GM21723 (cell line): ENCODE measurements at regions not wholly inside any gene's neighbourhood (a gene's known extent, or its start where the extent isn't known, plus 50 kb on each side); places are given as distances from the start of the nearest gene placed in this dataset.
A peak's percentile ranks its signal among the peaks of the same experiment; 100 is the strongest.

Experiments
- ATAC-seq: cut with Tn5 transposase; IDR thresholded peaks from one replicate; pipeline ENCODE4 v1.9.1; 2021; ENCODE audit warnings: mild to moderate bottlenecking, moderate library complexity; ENCODE audit not compliant: unreplicated experiment

DNA sequence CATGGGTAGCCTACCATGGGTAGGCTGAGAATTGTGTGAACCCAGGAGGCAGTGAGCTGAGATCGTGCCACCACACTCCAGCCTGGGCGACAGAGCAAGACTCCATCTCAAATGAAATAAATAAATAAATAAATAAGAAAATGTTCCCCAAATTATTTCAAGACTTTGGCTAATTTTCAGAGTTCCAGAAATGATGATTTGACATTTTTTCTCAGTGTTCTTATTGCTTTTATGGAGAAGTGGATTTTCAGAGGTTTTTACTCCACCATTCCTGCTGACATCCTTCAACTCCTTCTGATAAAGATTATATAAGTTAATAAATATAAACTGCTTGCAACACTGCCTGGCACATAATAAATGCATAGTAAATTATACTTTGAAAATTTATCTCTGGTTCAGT, 80.4 kb upstream of the PRKCQ start:
- ATAC-seq: no peak

DNA sequence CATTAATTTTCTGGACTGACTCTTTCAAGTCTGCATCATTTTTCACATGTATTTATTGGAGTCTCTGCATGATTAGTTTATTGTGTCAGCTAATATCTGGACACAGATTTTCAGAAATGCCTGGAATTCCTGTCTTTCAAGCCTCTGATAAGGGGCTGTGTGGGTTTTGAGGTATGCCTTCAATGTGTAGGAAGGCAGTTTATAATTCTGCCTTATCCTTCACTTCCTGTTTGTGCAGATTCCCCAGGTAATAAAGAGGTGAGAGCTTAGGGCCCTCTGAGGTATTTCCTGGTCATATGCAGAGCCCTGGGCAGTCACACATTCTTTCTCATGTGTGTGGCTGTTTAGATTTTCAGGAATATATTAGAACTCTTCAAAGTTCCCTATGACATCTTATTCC, 79.4 kb upstream of the PRKCQ start:
- ATAC-seq: no peak

DNA sequence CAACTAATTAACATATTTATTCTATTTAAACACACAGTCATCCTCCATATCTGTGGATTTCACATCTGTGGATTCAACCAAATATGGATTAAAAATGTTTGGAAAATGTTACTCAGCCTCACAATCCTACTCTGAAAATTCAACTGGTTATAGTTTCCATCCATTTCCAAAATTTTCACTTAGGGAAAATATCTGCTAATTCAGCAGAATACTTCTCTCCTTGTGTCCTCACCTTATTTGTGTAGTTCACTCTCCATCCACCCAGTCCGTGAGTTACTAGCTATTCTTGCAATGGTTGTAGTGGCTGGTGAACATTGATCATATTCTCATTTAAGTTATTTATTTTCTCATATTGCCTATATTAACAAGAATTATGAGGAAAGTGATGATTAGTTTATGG, 77.6 kb upstream of the PRKCQ start:
- no peak for ATAC-seq

DNA sequence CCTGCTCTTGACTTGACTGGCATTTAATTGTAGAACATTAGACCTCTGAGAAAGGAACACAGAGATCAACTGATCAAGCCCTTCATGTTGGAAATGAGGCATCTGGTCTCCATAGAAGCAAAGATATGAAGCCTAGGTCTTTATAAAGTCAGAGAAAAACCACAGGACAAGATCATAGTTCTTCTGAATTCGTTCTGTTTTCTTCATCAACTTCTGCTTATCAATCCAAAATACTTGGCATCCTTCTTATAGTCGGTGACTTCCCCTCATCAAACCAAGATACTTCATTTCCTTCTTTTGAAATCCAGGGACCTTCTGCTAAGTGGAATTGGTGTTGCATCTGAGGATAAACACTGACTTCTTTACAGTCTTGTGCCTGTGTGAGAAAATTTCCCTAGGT, 77.1 kb upstream of the PRKCQ start:
- ATAC-seq: no peak

DNA sequence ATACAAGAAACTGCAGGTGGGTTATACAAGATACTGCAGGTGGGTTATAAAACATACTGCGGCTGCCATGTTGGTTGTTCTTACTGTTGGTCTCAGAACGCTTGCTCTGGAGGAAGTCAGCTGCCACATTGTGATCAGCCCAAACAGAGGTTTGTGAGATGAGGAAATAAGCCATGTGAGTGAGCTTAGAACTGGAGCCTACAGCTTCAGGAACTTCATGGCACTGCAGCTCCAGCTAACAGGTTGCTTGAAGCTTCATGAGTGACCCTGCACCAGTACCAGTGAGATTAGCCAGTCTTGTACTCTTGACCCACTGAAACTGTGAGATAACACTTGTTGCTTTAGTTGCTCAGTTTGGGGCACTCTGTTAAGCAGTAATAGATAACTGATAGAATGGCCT, 74.5 kb upstream of the PRKCQ start:
- ATAC-seq: no peak

DNA sequence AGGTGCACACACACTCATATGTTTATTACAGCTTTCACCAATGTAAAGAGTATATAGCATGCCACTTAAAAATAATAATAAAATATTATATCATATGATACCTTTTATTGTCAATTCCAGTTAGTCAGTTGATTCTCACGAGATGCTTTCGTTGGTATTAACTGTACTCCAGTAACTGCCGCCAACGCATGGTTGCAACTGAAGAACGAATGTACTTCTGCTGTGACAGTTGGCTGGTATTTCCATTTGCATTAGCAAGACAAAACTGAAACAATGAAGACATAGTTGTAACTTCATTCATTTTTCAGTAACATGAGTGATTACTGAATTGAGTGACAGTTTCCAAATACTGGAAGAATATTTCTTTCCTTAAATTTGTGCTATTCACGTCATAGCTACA, 70.5 kb upstream of the PRKCQ start:
- ATAC-seq: no peak

DNA sequence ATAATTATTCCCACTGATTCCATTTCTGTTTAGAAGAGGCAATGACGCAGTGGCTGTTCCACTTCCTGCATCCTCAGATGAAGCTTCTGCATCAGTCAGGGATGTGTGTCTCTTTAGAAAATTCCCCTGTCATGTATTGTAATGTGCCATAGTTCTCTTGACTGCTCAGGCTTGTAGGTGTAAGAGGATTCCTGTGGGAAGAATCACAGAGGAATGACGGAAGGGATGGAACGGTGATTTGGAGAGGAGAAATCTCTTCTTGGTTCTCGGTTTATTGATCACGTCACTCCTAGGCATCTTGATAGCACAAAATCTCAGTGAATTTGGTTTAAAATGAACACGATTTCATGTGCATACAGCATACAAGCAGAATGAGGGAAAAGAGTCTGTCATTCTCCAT, 69.8 kb upstream of the PRKCQ start:
- no peak for ATAC-seq

DNA sequence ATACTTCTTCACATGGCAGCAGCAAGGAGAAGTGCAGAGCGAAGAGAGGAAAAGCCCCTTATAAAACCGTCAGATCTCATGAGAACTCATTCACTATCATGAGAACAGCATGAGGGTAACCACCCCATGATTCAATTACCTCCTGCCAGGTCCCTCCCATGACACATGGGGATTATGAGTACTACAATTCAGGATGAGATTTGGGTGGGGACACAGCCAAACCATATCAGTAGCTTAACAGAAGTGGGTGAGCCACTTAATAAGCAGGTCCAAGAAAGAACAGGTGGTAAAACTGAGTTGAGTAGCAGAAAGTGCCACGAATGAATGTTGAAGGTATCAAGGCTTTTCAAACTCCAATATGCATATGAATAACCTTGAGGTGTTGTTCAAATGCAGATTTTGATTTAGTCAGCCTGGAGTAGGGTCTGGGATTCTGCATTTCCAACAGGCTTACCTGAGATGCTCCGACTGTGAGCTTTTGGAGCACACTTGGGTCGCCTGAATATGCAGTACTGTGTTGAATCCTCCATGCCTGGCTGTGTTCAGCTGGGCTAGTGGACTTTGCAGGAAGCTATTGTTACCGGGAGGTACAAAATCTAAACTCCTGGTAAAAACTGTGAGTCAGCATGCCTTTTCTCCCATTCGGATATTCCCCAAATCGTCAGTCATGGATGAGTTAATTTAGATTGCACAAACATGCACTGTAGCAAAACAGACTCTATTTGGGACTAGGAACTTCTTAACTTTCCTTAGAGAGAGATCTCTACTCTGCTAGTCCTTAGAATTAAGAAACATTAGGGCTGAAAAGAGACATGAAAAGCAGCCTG, 69.0 kb upstream of the PRKCQ start:
- ATAC-seq: no peak

DNA sequence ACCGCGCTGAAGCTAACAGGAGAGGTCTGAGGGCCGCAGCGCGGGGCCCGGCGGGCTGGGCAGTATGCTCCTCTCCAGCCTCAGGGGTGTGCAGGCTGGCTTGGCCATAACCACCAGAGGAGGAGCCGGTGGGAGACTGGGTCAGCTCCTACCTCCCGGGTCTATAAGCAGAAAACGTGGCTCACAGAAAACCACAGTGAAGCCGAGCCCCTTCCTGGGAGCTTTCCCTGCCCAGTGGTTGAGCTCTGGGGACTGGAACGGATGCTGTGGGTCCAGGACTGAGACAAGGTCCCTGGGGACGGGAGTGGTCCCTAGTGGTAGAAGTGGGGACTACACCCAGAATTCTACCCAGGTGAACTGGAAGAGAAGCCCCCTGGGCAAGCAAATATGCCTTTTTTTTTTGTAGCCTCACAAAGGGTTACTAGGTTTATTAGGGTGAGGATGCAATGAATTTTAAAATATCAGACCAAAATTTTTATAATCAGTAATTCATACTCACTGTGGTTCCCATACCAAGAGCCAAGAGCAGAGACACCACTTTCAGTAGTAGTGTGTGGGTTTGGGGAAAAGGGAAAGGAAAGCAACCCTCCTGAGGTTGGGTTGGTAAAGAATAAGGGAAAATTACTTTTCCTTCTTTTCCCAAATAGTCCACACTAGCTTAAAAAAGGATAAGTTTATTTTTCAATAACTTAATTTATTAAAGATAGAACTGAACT, 67.9 kb upstream of the PRKCQ start:
- ATAC-seq: peak; percentile 84

DNA sequence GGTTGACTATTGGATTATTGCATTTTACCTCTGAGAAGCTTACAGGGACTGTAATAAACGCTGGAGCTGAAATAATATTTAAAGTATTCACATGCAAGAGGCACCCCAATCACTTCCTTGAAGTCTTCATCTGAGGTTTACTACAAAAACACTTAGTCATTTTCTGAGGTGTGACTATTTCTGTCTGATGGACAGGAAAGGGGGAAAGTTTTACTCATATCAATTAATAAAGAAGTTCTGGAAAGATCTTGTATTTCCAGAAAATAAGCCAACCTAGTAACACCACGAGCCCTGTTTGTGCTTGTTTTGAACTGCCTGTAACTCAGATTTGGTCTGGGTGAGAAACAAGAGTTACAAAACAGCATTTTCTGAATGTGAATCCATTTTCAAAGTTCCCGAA, 63.9 kb upstream of the PRKCQ start:
- no peak for ATAC-seq

DNA sequence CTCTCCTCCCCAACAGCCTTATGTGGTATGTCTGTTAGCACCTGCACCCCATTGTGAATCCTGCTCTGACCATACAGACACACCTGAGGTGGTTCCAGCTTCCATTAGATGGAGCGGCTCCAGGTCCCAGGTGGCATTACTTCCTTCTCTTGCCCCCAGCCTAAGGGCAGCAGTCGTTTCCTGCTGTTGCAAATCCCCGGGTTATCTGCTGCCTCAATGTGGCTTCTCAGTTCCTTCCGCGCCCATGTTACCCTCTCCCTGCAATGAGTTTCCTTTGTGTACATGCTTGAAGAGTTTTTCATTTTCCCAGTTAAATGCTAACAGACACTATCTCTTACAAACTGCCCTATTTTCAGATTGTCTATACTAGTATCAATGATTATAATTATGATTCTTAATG, 62.8 kb upstream of the PRKCQ start:
- no peak for ATAC-seq

DNA sequence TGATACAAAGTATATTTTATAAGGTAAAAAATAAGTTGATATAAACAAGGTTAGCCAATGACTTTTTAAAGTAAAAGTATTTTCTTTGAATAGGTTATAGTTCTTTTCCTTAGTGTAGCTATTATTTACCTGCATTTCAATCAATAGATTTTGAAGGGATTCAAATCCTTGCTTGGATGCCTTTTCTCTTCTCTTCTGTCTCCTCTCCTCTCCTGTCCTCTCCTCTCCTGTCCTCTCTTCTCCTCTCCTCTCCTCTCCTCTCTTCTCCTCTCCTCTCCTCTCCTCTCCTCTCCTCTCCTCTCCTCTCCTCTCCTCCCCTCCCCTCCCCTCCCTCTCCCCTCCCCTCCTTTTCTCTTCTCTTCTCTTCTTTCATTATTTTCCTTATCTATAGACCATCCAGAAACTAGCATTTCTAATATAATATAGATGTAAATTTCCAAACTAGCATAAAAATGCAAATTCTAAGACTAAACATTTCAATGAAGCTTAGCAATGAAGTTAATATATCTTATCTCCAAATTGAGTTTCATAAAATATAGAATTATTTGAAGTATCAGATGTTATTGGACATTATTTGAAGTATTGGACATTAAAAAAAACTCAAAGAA, 60.5 kb upstream of the PRKCQ start:
- ATAC-seq: no peak

DNA sequence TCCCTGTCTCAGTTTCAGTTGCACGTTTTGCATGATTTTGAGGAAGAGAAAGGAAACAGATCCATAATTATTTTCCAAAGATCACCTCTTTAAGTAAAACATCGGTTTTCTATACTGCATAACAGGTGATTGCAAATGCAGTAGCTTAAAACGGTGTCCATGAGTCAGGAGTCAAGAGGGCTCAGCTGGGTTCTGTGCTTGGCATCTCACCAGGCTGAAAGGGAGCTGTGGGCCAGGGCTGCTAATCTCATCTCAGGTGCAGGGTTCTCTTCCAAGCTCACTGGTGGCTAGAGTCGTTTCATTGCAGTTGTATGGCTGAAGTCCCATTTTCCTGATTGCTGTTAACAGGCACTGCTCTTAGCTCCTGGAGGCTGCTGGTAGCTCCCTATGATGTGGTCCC, 57.0 kb upstream of the PRKCQ start:
- no peak for ATAC-seq

DNA sequence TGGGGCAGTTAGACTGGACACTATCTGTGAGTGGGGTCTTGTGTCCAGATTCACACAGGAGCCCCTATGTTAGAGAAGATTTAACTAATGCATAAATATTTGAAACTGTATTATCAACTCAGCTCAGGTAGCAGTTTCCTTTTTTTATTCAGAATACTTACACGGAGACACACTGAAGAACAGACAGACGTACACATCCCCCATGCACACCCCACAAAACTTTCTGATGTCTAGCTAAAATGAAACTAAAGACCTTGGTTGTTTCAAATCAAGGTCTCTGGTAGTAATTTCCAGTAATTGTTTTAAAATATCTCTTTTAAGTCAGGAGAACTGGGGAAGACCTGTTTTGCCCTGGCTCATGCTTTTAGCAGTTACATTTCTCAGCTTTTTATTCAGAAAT, 55.7 kb upstream of the PRKCQ start:
- ATAC-seq: no peak
